A549 (cell line): ENCODE measurements at regions not wholly inside any gene's neighbourhood (a gene's known extent, or its start where the extent isn't known, plus 50 kb on each side); places are given as distances from the start of the nearest gene placed in this dataset.

Experiments
- MAFK ChIP-seq: fragments of 450-650 bp; IDR thresholded peaks from 2 replicates; pipeline ENCODE4 v1.6.1; 2014; ENCODE audit not compliant: partially characterized antibody
- POLR2A ChIP-seq: IDR thresholded peaks from 2 replicates; pipeline ENCODE4 v1.6.1; 2012; ENCODE audit warnings: mild to moderate bottlenecking, low read length
- RAD21 ChIP-seq, 2 experiments: fragments of >200 bp in 1 of 2; sonication (Bioruptor Twin) in 1 of 2; formaldehyde crosslinking in 1 of 2; IDR thresholded peaks in 1 of 2; conservative IDR thresholded peaks in 1 of 2; 2 replicates in 1 of 2; 3 replicates in 1 of 2; pipeline ENCODE4 v1.6.1; 2012 to 2018; ENCODE audit warnings: inconsistent platforms in 1 of 2
- TF ChIP-seq, protein P1 (sequence below): fragments of >200 bp; sonication (Bioruptor Twin); formaldehyde crosslinking; IDR thresholded peaks from 3 replicates; pipeline ENCODE4 v1.5.1; 2016

DNA sequence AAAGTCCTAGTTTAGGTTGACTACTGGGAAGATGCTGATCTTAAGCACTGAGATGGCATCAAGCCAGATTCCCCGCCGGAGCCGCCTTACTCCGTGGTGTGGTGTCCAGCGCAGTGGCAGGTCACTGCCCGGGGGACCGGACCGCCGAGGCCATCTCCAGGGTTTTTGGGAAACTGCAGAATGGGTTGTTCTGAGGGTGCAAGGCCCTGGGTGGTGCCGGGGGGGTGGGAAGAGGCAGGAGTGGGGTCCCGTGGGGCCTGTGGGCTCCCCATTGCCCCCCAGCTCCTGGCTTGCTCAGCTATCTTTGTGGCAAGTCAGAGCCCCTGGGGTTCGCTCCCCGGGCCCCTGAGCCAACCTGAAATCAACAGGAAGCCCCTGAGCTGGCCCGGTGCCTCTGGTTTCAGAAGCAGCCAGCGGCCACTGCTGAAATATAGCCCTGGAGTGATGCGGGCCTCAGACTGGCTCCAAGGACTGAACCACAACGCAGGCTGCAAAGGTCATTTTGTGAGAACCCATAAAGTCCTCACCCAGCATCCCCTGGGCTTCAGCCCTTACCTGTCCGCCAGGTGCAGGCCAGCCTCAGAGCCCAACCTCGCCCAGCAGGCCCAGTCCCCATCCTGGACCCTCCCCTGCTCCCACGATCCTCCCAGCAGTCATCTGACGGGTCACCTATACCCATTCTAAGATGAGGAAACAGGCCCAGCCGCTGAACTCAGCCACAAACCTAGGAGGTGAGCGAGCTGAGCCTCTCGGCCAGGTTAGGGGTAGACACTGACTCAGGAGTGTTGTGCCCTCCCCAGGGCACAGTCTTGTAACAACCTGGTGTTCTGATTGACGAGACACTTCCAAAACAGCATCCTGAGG lies 102.7 kb downstream of the PDGFA start:
- TF ChIP-seq RAD21 (conservative IDR thresholded peaks at IDR 0.05 in 1 of 2, IDR thresholded peaks at IDR 0.05 in 1 of 2): no peak
- TF ChIP-seq, protein P1, sequence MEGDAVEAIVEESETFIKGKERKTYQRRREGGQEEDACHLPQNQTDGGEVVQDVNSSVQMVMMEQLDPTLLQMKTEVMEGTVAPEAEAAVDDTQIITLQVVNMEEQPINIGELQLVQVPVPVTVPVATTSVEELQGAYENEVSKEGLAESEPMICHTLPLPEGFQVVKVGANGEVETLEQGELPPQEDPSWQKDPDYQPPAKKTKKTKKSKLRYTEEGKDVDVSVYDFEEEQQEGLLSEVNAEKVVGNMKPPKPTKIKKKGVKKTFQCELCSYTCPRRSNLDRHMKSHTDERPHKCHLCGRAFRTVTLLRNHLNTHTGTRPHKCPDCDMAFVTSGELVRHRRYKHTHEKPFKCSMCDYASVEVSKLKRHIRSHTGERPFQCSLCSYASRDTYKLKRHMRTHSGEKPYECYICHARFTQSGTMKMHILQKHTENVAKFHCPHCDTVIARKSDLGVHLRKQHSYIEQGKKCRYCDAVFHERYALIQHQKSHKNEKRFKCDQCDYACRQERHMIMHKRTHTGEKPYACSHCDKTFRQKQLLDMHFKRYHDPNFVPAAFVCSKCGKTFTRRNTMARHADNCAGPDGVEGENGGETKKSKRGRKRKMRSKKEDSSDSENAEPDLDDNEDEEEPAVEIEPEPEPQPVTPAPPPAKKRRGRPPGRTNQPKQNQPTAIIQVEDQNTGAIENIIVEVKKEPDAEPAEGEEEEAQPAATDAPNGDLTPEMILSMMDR: no peak
- TF ChIP-seq POLR2A: no peak
- no peak for TF ChIP-seq MAFK
